ENCODE measurements at regions not wholly inside any gene's neighbourhood (a gene's known extent, or its start where the extent isn't known, plus 50 kb on each side); places are given as distances from the start of the nearest gene placed in this dataset.

DNA sequence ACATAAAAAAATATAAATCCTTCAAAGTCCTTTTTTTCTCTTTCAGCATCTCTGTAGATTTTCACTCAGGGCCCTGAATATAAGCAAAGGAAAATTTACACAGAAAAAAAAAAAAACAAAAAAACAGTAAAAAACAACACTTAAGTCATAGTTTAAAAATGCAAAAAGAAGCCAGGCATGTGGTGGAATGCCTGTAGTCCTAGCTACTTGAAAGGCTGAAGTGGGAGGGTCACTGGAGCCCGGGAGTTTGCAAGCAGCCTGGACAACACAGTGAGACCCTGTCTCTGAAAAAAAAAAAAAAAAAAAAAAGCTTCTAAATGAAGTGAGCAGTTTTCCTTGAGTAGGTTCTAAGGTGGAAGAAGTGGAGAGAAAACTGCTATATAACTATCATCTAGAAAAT lies 55.0 kb upstream of the BNC2 start:
- TF ChIP-seq EZH2 (IDR thresholded peaks at IDR 0.05; ENCODE audit: low read depth, unreplicated experiment) (no peak), REST (IDR thresholded peaks at IDR 0.05; ENCODE audit: unreplicated experiment) (no peak), POLR2AphosphoS5 (IDR thresholded peaks at IDR 0.05; ENCODE audit: low read depth) (no peak), EZH2phosphoT487 (IDR thresholded peaks at IDR 0.05; ENCODE audit: unreplicated experiment) (no peak), CREB1 (CRISPR knock-in tag; IDR thresholded peaks at IDR 0.05; ENCODE audit: low read depth) (no peak), NANOG (IDR thresholded peaks at IDR 0.05; ENCODE audit: borderline replicate concordance) (no peak), JUNB (IDR thresholded peaks at IDR 0.05; ENCODE audit: unreplicated experiment) (no peak), STAT1 (IDR thresholded peaks at IDR 0.05; ENCODE audit: unreplicated experiment) (no peak), ZNF331 (CRISPR knock-in tag; IDR thresholded peaks at IDR 0.05; ENCODE audit: low read depth) (no peak)
- TF ChIP-seq, protein P1, sequence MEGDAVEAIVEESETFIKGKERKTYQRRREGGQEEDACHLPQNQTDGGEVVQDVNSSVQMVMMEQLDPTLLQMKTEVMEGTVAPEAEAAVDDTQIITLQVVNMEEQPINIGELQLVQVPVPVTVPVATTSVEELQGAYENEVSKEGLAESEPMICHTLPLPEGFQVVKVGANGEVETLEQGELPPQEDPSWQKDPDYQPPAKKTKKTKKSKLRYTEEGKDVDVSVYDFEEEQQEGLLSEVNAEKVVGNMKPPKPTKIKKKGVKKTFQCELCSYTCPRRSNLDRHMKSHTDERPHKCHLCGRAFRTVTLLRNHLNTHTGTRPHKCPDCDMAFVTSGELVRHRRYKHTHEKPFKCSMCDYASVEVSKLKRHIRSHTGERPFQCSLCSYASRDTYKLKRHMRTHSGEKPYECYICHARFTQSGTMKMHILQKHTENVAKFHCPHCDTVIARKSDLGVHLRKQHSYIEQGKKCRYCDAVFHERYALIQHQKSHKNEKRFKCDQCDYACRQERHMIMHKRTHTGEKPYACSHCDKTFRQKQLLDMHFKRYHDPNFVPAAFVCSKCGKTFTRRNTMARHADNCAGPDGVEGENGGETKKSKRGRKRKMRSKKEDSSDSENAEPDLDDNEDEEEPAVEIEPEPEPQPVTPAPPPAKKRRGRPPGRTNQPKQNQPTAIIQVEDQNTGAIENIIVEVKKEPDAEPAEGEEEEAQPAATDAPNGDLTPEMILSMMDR (conservative IDR thresholded peaks at IDR 0.05; ENCODE audit: low read depth in 2 of 2), result no peak
- TF ChIP-seq, protein P2, sequence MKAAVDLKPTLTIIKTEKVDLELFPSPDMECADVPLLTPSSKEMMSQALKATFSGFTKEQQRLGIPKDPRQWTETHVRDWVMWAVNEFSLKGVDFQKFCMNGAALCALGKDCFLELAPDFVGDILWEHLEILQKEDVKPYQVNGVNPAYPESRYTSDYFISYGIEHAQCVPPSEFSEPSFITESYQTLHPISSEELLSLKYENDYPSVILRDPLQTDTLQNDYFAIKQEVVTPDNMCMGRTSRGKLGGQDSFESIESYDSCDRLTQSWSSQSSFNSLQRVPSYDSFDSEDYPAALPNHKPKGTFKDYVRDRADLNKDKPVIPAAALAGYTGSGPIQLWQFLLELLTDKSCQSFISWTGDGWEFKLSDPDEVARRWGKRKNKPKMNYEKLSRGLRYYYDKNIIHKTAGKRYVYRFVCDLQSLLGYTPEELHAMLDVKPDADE (IDR thresholded peaks at IDR 0.05), result no peak
- TF ChIP-seq, protein P3, sequence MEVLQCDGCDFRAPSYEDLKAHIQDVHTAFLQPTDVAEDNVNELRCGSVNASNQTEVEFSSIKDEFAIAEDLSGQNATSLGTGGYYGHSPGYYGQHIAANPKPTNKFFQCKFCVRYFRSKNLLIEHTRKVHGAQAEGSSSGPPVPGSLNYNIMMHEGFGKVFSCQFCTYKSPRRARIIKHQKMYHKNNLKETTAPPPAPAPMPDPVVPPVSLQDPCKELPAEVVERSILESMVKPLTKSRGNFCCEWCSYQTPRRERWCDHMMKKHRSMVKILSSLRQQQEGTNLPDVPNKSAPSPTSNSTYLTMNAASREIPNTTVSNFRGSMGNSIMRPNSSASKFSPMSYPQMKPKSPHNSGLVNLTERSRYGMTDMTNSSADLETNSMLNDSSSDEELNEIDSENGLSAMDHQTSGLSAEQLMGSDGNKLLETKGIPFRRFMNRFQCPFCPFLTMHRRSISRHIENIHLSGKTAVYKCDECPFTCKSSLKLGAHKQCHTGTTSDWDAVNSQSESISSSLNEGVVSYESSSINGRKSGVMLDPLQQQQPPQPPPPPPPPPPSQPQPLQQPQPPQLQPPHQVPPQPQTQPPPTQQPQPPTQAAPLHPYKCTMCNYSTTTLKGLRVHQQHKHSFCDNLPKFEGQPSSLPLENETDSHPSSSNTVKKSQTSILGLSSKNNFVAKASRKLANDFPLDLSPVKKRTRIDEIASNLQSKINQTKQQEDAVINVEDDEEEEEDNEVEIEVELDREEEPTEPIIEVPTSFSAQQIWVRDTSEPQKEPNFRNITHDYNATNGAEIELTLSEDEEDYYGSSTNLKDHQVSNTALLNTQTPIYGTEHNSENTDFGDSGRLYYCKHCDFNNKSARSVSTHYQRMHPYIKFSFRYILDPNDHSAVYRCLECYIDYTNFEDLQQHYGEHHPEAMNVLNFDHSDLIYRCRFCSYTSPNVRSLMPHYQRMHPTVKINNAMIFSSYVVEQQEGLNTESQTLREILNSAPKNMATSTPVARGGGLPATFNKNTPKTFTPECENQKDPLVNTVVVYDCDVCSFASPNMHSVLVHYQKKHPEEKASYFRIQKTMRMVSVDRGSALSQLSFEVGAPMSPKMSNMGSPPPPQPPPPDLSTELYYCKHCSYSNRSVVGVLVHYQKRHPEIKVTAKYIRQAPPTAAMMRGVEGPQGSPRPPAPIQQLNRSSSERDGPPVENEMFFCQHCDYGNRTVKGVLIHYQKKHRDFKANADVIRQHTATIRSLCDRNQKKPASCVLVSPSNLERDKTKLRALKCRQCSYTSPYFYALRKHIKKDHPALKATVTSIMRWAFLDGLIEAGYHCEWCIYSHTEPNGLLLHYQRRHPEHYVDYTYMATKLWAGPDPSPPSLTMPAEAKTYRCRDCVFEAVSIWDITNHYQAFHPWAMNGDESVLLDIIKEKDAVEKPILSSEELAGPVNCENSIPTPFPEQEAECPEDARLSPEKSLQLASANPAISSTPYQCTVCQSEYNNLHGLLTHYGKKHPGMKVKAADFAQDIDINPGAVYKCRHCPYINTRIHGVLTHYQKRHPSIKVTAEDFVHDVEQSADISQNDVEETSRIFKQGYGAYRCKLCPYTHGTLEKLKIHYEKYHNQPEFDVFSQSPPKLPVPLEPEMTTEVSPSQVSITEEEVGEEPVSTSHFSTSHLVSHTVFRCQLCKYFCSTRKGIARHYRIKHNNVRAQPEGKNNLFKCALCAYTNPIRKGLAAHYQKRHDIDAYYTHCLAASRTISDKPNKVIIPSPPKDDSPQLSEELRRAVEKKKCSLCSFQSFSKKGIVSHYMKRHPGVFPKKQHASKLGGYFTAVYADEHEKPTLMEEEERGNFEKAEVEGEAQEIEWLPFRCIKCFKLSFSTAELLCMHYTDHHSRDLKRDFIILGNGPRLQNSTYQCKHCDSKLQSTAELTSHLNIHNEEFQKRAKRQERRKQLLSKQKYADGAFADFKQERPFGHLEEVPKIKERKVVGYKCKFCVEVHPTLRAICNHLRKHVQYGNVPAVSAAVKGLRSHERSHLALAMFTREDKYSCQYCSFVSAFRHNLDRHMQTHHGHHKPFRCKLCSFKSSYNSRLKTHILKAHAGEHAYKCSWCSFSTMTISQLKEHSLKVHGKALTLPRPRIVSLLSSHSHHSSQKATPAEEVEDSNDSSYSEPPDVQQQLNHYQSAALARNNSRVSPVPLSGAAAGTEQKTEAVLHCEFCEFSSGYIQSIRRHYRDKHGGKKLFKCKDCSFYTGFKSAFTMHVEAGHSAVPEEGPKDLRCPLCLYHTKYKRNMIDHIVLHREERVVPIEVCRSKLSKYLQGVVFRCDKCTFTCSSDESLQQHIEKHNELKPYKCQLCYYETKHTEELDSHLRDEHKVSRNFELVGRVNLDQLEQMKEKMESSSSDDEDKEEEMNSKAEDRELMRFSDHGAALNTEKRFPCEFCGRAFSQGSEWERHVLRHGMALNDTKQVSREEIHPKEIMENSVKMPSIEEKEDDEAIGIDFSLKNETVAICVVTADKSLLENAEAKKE (CRISPR knock-in tag; IDR thresholded peaks at IDR 0.05), result no peak
